Bronchial epithelial cell (primary cell): ENCODE measurements at regions not wholly inside any gene's neighbourhood (a gene's known extent, or its start where the extent isn't known, plus 50 kb on each side); places are given as distances from the start of the nearest gene placed in this dataset.
A peak's percentile ranks its signal among the peaks of the same experiment; 100 is the strongest.

Source experiments
- DNase-seq: peaks from one replicate; pipeline ENCODE4 v3.0.0-alpha.2; 2010; ENCODE audit warnings: low read depth
- FAIRE-seq: peaks from 2 replicates; lab custom pipeline; 2011; peaks lifted over from hg19 to GRCh38; lab: Jason Lieb, UNC
- H3K27me3 ChIP-seq: 2 replicates; pipeline ENCODE4 v1.5.1; 2011; ENCODE audit warnings: low read length; ENCODE audit not compliant: control insufficient read depth, insufficient read depth
- H3K36me3 ChIP-seq: 2 replicates; pipeline ENCODE4 v1.5.1; 2011; ENCODE audit warnings: low read length; ENCODE audit not compliant: control insufficient read depth, insufficient read depth
- H3K4me3 ChIP-seq: 2 replicates; pipeline ENCODE4 v1.5.1; 2011; ENCODE audit warnings: mild to moderate bottlenecking, low read depth, low read length, control low read depth
- CTCF ChIP-seq: IDR thresholded peaks from 2 replicates; pipeline ENCODE4 v1.5.1; 2011; ENCODE audit warnings: mild to moderate bottlenecking, moderate library complexity, low read length, control low read depth, inconsistent platforms; ENCODE audit not compliant: insufficient read depth, severe bottlenecking

DNA sequence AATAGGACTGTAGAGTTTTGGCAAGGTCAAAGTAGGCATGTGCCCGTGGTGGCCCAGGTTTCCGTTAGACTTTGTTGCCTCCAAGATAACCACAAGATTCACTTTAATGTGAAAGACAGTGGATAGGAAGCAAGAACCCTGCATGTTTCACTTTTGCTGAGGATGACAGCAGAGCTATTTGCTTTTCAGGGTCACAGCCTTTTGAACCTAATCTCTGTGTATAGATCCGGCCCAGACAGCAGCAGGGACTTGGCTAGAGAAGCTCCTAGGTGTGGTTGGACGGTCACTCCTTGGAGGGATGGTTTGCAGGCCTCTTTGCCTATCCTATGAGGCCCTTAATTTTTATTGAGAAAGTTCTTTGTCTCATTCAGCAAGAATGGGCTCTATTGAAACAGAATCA lies 538.8 kb downstream of the HACE1 start:
- H3K27me3 ChIP-seq = no peaks in the 10 kb centered on the region
- DNase-seq (no peak), FAIRE-seq (no peak)
- H3K36me3 ChIP-seq = no peaks in the 10 kb centered on the region
- TF ChIP-seq CTCF = no peak
- no peak overlapping the region for H3K4me3 ChIP-seq

DNA sequence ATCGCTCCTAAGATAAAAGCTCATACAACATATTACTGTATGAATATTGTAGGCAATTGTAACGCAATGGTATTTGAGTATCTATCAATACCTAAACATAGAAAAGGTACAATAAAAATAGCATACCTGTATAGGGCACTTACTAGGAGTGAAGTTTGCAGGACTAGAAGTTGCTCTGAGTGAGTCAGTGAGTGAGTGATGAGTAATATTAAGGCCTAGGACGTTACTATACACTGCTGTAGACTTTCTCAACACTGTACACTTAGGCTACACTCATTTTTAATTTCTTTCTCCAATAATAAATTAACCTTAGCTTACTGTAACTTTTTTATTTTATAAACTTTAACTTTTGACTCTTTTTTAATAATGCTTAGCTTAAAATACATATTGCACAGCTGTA lies 546.9 kb downstream of the HACE1 start:
- no peak for TF ChIP-seq CTCF
- DNase-seq (peak; percentile 31), FAIRE-seq (no peak)
- Histone ChIP-seq H3K27me3 (no peaks in the 10 kb centered on the region), H3K36me3 (no peaks in the 10 kb centered on the region), H3K4me3 (no peak overlapping the region)

DNA sequence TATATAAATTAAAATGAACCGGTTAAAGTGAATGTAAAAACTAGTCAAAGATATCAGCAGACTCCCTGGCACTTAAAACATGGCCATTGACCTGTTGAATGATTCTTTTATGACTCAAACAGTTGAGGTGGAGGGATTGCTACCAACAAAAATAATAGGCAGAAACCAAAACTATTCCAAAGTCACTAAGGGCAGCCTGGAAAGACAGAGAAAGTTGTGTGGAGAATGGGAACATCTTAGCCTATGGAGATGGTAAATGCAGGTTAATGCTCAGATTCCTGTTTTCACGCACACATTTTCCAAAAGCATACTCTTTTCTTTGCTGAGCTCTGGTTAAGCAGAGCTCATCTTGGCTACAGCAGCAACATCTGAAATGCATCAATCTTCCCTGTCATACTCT lies 553.5 kb downstream of the HACE1 start:
- FAIRE-seq (no peak), DNase-seq (no peak)

GRCh38 chr6:104305206-104305605 lies 554.5 kb downstream of the HACE1 start:
- Histone ChIP-seq H3K27me3 (no peaks in the 10 kb centered on the region), H3K36me3 (no peaks in the 10 kb centered on the region), H3K4me3 (no peak overlapping the region)
- no peak for DNase-seq
- TF ChIP-seq CTCF = no peak
- FAIRE-seq = no peak

More for the DNA sequence above, 553.5 kb downstream of the HACE1 start:
- H3K4me3 ChIP-seq = no peak overlapping the region
- H3K36me3 ChIP-seq = no peaks in the 10 kb centered on the region
- no peaks in the 10 kb centered on the region for H3K27me3 ChIP-seq
- no peak for TF ChIP-seq CTCF

- no peaks in the 10 kb centered on the region for H3K36me3 ChIP-seq
- H3K4me3 ChIP-seq = no peak overlapping the region
- no peak for FAIRE-seq
- TF ChIP-seq CTCF = no peak
- H3K27me3 ChIP-seq = no peaks in the 10 kb centered on the region
- no peak for DNase-seq
These were observed 557.8 kb downstream of the HACE1 start for GRCh38 chr6:104301951-104302350.

DNA sequence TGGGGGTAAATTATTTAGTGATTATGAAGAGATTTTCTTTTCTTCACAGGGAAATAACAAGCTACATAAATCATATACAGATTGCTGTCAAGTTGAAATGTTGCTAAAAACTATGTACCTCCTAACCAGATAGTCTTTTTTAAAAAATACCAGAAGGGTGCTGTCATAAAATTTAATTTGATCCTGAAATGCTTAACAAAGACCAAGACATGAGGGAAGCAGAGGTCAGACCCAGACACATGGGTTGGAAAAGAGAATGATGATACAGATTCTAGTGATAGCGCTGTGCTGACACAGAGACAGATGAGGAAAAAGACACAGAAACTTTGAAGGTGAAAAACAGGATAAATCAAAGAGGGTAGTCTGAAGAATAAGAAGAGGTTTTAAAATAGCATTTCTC lies 573.1 kb downstream of the HACE1 start:
- FAIRE-seq (no peak), DNase-seq (no peak)
- no peak for TF ChIP-seq CTCF
- H3K4me3 ChIP-seq = no peak overlapping the region
- H3K27me3 ChIP-seq = no peaks in the 10 kb centered on the region
- no peaks in the 10 kb centered on the region for H3K36me3 ChIP-seq
